DOHH2 (cell line): ENCODE measurements at regions not wholly inside any gene's neighbourhood (a gene's known extent, or its start where the extent isn't known, plus 50 kb on each side); places are given as distances from the start of the nearest gene placed in this dataset.

Experiments
- CTCF ChIP-seq: fragments of 200-600 bp; sonication (generic); IDR thresholded peaks from one replicate; pipeline ENCODE4 v1.5.1; 2014; ENCODE audit warnings: antibody characterized with exemption, mild to moderate bottlenecking, low read depth, low read length; ENCODE audit not compliant: poor library complexity, severe bottlenecking
- EZH2phosphoT487 ChIP-seq: fragments of 200-600 bp; sonication (generic); IDR thresholded peaks from 2 replicates; pipeline ENCODE4 v1.6.1; 2017; ENCODE audit warnings: borderline replicate concordance, mild to moderate bottlenecking, antibody characterized with exemption, low read length, moderate library complexity, mixed read lengths

- no peak for TF ChIP-seq CTCF
- TF ChIP-seq EZH2phosphoT487: no peak
These were observed 218.6 kb downstream of the SPCS3 start for GRCh38 chr4:176538217-176538925.
